Inflammatory macrophage treated with lipopolysaccharide for 1 hour (primary cell): ENCODE measurements at regions not wholly inside any gene's neighbourhood (a gene's known extent, or its start where the extent isn't known, plus 50 kb on each side); places are given as distances from the start of the nearest gene placed in this dataset.
A peak's percentile ranks its signal among the peaks of the same experiment; 100 is the strongest.

Experiments used
- DNase-seq, 2 donors: peaks; one replicate each; pipeline ENCODE4 v3.0.0-alpha.2; 2020 to 2022

- DNase-seq, result no peak
Measured at GRCh38 chr15:69577397-69577796, 124.8 kb downstream of the RPLP1 start.

GRCh38 chr15:69578252-69578651 lies 125.6 kb downstream of the RPLP1 start:
- DNase-seq, result no peak

- no peak for DNase-seq
Measured at GRCh38 chr15:69578787-69579583, 126.4 kb downstream of the RPLP1 start.

- DNase-seq, result no peak
Measured at GRCh38 chr15:69579950-69580618, 127.5 kb downstream of the RPLP1 start.

GRCh38 chr15:69583626-69584025 lies 131.0 kb downstream of the RPLP1 start:
- DNase-seq, result no peak

- no peak for DNase-seq
Measured at GRCh38 chr15:69585937-69586336, 133.3 kb downstream of the RPLP1 start.

GRCh38 chr15:69586721-69587120 lies 134.1 kb downstream of the RPLP1 start:
- no peak for DNase-seq

GRCh38 chr15:69587723-69588426 lies 135.3 kb downstream of the RPLP1 start:
- DNase-seq, result peak in 1 of 2 donors; percentile 18

- DNase-seq, result no peak
Measured at GRCh38 chr15:69590201-69590710, 137.6 kb downstream of the RPLP1 start.

GRCh38 chr15:69590932-69591524 lies 138.4 kb downstream of the RPLP1 start:
- no peak for DNase-seq

- no peak for DNase-seq
Measured at GRCh38 chr15:69591905-69592508, 139.4 kb downstream of the RPLP1 start.

GRCh38 chr15:69592954-69593353 lies 140.3 kb downstream of the RPLP1 start:
- no peak for DNase-seq

GRCh38 chr15:69593488-69593887 lies 140.9 kb downstream of the RPLP1 start:
- no peak for DNase-seq

GRCh38 chr15:69593981-69594966 lies 141.7 kb downstream of the RPLP1 start:
- DNase-seq, result no peak

- DNase-seq, result peak; percentile 46 to 61
Measured at GRCh38 chr15:69595009-69595791, 142.6 kb downstream of the RPLP1 start.

- DNase-seq, result no peak
Measured at GRCh38 chr15:69597061-69597592, 144.5 kb downstream of the RPLP1 start.

- DNase-seq, result no peak
Measured at GRCh38 chr15:69599271-69599670, 146.7 kb downstream of the RPLP1 start.

- DNase-seq, result no peak
Measured at GRCh38 chr15:69600556-69601085, 148.0 kb downstream of the RPLP1 start.

- DNase-seq, result no peak
Measured at GRCh38 chr15:69601711-69602504, 149.3 kb downstream of the RPLP1 start.
